ENCODE measurements at regions not wholly inside any gene's neighbourhood (a gene's known extent, or its start where the extent isn't known, plus 50 kb on each side); places are given as distances from the start of the nearest gene placed in this dataset.

DNA sequence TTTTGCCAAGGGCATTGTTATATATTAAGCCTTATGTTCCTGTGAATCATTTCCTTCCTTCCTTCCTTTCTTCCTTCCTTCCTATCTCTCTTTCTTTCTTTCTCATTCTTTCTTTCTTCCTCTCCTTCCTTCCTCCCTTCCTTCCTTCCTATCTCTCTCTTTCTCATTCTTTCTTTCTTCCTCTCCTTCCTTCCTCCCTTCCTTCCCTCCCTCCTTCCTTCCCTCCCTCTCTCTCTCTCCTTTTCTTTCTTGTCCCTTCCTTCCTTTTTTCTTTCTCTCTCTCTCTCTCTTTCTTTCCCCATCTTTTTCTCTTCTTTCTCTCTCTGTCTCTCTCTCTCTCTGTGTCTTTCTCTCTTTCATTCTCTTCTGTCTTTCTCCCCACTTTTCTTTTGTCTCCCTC is 226.6 kb downstream of the ETNK1 start:
- no peak overlapping the region for H3K27ac ChIP-seq
- TF ChIP-seq, protein P1, sequence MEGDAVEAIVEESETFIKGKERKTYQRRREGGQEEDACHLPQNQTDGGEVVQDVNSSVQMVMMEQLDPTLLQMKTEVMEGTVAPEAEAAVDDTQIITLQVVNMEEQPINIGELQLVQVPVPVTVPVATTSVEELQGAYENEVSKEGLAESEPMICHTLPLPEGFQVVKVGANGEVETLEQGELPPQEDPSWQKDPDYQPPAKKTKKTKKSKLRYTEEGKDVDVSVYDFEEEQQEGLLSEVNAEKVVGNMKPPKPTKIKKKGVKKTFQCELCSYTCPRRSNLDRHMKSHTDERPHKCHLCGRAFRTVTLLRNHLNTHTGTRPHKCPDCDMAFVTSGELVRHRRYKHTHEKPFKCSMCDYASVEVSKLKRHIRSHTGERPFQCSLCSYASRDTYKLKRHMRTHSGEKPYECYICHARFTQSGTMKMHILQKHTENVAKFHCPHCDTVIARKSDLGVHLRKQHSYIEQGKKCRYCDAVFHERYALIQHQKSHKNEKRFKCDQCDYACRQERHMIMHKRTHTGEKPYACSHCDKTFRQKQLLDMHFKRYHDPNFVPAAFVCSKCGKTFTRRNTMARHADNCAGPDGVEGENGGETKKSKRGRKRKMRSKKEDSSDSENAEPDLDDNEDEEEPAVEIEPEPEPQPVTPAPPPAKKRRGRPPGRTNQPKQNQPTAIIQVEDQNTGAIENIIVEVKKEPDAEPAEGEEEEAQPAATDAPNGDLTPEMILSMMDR (conservative IDR thresholded peaks at IDR 0.05): no peak

DNA sequence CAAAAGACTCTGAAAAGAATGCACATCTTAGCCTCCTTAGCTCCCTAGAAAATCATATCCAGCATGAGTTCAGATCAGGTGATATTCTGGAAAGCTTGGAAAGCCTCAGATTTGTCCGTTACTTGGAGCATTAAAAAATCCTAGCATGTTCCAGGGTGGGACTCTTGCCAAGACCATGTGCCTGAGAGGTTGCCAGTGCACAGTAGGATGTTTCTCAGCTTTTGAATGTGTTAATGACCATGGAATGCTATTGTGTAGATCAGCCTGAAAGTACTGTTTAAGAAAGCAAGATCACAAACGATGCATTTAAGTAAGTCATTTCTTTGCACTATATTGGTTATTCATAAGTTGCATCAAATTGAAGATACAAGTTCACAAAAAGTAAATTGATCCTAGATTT is 230.5 kb downstream of the ETNK1 start:
- H3K27ac ChIP-seq: no peak overlapping the region
- TF ChIP-seq, protein P1 (conservative IDR thresholded peaks at IDR 0.05): no peak

DNA sequence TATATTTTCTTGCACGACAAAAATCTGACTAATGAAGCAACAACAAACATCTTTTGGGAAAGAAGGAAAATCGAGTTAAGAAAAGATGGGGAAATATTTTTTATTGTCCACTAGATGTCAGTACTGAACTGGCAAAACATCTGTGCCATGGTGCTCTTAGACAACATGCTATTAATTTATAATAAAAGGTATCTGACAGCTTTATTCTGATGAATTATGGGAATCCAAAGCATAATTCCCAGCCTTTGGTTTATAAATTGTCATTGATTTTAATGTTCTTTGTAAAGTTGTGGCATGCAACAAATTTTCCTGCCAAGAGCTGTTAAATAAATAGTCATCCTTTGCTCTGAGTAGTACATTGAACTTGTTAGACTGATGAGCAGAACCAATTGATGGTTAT is 231.2 kb downstream of the ETNK1 start:
- TF ChIP-seq, protein P1 (conservative IDR thresholded peaks at IDR 0.05): peak; percentile 83

DNA sequence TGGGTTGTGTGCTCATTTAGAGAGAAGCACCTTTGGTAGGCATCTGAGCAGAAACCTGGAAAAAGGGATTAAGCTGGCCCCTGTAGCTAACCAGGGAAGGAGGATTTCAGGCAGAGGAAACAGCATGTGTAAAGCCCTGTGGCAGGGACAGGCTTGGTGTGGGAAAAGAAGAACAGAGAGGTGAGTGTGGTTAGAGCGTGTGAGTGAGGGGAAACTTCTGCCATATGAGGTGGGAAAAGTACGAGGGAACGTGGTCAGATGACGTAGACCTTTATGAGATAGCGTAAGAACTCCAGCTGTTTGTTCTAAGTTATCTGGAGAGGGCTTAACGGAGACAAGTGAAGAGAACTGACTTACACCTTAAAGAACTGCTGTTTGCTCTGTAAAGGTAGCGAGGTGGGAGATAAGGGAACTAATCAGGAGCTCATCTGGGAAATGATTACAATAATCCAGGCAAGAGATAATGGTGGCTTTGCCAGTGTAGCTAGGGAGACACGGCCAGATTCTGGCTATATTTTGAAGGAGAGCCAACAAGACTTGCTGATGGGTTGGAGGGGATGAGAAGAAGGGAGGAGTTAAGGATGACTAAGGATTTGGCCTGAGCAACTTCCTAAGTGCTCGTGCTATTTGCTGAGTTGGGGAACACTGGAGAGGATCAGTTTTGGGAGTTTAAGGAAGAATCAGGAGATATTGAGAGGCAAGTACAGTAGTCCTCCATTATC is 234.0 kb downstream of the ETNK1 start:
- no peak overlapping the region for H3K27ac ChIP-seq
- TF ChIP-seq, protein P1 (conservative IDR thresholded peaks at IDR 0.05): no peak

More for the DNA sequence above, 231.2 kb downstream of the ETNK1 start:
- no peak overlapping the region for H3K27ac ChIP-seq

DNA sequence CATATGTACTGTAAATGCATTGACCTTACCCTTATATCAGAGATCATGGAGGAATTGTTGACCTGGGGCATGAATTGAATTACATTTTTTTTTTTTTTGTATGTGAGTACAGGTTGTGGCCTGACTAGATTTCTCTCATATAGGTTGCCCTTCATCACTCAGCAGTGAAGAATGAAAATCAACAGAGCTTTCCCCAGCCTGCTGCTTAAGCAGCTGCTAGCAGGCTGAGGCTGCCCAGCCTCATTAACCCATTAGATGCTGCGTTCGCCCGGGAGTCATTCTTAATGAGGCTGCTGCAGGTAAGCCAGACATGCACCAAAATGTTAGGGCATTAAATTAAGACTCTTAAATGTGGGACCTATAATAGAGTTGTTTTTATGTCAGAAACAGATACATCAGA is 236.0 kb downstream of the ETNK1 start:
- TF ChIP-seq, protein P1 (conservative IDR thresholded peaks at IDR 0.05): no peak
- H3K27ac ChIP-seq: no peak overlapping the region

DNA sequence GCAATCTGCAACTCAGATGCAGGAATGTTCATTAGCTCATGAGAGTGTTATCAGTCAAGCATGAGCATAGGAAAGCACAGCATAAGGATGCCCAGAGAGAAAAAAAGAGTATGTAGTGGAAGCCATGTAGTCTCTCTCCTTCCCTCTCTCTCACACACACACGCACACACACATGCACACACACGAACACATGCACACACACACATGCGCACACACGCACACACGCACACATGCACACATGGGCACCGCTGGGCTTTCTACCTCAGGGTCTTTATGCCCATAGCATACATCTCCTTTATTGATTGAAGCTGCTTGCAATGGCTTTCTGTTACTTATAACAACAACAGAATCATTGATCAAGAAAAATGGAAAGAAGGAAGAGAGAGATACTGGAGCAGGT is 240.9 kb downstream of the ETNK1 start:
- no peak overlapping the region for H3K27ac ChIP-seq
- TF ChIP-seq, protein P1 (conservative IDR thresholded peaks at IDR 0.05): no peak

DNA sequence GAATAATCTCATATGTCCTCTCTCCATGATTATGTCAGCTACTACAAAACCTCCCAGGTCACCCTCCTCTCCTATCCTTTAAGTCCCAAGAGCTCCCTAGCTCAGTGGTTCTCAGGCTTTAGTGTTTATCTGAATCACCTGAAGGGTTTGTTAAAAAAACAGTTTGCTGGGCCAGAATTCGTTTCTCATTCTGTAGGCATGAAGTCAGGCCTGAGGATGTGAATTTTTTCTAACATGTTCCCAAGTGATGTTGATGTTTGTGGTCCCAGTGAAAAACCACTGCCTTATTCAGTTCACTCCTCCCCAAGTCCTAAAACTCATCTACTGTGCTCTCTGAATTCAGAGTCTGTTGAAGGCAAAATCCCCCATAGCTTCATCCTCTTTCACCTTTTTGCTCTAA is 241.4 kb downstream of the ETNK1 start:
- TF ChIP-seq, protein P1 (conservative IDR thresholded peaks at IDR 0.05): no peak
- H3K27ac ChIP-seq: no peak overlapping the region

Measured in VCaP (cell line).